NOMO-1 treated with dmso at 0.1 percent for 144 hours (cell line): ENCODE measurements at regions not wholly inside any gene's neighbourhood (a gene's known extent, or its start where the extent isn't known, plus 50 kb on each side); places are given as distances from the start of the nearest gene placed in this dataset.
"Not testable (repeated sequence)": the region's sequence is repeated elsewhere in the genome, so short reads cannot be mapped to it uniquely, and the experiment has no call there.

Experiments used
- DNase-seq: peaks from one replicate; lab custom pipeline; 2025; ENCODE audit not compliant: unreplicated experiment; lab: John Stamatoyannopoulos, UW

DNA sequence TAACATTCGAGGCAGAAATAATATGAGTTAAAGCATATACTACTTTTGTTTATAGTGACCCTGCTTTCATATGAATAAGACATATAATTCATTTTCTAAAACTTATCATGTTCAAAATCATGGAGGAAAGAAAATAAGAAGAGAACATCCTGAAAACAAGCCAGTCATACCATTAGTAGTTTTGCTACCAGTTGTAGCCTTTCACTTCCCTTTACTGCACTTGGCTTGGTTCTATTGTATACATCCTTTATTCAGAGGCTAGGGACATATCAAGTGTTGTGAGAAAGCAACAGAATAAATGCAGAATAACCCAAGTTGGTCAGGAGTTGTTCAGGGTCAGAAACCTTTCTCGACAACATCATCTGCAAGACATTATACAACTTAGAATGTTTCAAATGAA, 598.7 kb downstream of the SOX5 start:
- no peak for DNase-seq

- DNase-seq, result peak; percentile 45
These were observed 596.8 kb downstream of the SOX5 start for GRCh38 chr12:23352670-23353069.

DNA sequence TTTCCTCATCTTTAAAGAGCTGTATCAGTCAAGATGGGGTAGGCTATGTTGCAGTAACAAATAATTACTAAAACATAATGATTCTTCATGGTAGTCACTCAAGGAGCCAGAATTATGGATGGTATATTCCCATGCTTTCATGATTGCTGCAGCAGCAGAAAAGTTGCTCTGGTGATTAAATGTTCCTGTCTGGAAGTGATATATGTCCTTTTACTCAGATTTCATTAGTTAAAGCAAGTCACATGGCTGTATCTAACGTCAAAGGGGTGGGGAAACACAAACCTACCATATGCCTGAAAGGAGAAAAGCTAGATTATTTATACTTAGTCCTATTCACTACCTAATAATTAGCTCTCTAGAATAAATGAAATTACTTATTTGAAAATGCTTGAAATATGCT, 594.7 kb downstream of the SOX5 start:
- DNase-seq, result no peak

- no peak for DNase-seq
These were observed 593.0 kb downstream of the SOX5 start for GRCh38 chr12:23356440-23356839.

- no peak for DNase-seq
These were observed 592.4 kb downstream of the SOX5 start for GRCh38 chr12:23356927-23357708.

- no peak for DNase-seq
These were observed 589.3 kb downstream of the SOX5 start for GRCh38 chr12:23359975-23360701.

- DNase-seq, result no peak
These were observed 587.5 kb downstream of the SOX5 start for GRCh38 chr12:23361971-23362370.

GRCh38 chr12:23368590-23368989, 580.9 kb downstream of the SOX5 start:
- DNase-seq, result no peak

DNA sequence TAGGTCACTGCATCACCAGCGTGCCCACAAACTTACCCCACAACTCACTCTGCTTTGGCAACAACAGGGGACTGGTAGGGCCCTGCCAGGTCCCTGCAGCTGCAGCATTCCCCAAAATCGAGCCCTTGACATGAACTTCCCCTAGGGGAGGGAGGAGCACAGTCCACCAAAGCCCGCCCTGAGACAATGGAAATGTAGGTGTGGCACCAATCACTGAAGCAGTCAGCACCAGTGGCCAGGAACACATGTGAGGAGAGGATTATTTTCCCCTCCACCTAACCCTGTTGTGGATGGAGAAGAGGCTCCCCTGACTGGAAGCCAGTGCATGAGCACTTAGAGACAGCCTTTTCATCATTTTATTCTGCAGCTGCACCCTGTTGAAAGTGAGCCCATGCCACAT, 573.8 kb downstream of the SOX5 start:
- no peak for DNase-seq

DNA sequence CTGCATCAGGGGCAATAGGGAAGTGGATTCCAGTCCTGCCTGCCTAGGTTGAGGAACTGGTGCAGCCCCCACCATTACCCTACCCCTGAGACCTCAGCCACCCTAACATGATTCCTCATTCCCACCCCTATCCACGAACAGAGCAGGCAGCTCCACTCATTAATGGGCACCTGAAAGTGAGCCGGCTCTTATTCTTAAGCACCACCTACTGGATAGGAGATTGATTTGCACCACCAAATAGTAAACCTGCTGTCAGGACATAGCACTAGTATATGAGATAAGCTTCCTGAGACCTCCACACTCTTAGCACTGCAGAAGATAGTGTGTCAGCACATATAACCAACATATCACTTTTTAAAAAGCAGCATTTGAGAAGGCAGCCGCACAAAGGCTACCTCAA, 573.2 kb downstream of the SOX5 start:
- no peak for DNase-seq

DNA sequence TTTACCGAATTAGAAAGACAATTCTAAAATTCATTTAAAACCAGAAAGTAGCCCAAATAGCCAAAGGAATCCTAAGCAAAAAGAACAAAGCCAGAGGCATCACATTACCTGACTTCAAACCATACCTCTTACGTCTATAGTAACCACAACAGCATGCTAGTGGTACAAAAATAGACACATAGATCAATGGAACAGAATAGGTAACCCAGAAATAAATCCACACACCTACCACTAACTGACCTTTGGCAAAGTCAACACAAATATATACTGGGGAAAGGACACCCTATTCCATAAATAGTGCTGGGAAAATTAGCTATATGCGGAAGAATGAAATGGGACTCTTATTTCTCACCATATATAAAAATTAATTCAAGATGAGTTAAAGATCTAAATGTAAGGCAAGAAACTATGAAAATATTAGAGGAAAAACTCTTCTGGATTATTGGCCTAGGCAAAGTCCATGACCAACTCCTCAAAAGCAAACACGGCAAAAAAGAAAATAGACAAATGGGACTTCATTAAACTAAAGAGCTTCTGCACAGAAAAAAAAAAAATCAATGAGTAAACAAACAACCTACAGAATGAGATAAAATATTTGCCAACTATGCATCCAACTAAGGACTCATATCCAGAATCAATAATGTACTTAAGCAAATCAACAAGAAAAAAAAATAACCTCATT, 568.9 kb downstream of the SOX5 start:
- DNase-seq, result no peak

DNA sequence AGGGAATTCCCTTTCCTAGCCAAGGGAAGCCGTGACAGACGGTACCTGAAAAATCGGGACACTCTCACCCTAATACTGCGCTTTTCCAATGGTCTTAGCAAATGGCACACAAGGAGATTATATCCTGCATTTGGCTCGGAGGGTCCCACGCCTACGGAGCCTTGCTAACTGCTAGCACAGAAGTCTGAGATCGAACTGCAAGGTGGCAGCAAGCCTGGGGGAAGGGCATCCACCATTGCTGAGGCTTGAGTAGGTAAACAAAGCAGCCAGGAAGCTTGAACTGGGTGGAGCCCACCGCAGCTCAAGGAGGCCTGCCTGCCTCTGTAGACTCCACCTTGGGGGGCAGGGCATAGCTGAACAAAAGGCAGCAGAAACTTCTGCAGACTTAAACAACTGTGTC, 560.6 kb downstream of the SOX5 start:
- DNase-seq, result not testable (repeated sequence)

- DNase-seq, result not testable (repeated sequence)
These were observed 560.2 kb downstream of the SOX5 start for GRCh38 chr12:23389315-23389714.

GRCh38 chr12:23399402-23399933, 550.0 kb downstream of the SOX5 start:
- DNase-seq, result no peak

GRCh38 chr12:23415180-23415579, 534.3 kb downstream of the SOX5 start:
- no peak for DNase-seq

- no peak for DNase-seq
These were observed 527.9 kb downstream of the SOX5 start for GRCh38 chr12:23421556-23421955.

DNA sequence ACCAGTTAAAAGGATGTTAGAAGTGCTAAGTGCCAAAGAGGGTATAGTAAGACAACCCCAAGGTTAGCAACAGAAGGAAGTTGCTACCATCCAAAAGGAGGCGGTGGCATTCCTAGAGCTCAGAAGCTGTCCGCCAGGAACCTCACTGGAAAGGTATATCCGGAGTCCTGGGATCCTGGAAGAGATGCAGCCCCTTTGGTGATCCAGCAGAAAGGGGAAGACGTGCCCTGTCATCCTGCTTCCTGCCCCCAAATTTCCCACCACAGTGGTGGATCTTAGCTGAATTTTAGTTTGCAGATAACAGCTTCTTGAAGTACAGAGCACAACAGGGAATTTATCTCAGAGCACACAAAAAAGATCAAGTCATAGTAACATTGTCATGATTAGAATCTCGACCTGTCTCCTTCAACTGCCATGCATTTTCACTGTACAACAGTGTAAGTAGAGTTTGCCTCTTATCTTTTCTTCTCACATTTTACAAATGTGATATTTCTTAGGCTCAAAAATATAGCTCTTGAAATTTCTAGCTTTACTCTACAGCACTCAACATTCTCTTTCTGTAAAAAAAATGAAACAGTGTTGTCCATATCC, 526.3 kb downstream of the SOX5 start:
- DNase-seq, result no peak

DNA sequence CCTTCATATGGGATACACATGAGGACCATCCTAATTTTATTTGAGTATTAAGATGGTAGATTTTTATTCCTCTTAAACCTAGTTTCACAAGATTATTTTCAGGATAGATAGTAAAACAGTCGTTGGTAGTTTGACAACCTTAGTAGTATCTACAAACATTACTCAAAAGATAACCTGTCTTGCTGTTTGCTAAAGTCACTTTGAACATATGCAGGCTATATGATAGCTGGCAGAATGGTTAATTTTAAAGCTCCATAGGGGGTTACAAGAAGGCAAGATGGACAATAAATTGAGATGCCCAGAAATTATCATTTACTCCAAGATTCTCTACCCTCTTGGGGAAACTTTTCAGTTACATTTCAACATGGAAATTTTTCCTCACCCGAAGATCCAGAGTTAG, 525.7 kb downstream of the SOX5 start:
- DNase-seq, result no peak

DNA sequence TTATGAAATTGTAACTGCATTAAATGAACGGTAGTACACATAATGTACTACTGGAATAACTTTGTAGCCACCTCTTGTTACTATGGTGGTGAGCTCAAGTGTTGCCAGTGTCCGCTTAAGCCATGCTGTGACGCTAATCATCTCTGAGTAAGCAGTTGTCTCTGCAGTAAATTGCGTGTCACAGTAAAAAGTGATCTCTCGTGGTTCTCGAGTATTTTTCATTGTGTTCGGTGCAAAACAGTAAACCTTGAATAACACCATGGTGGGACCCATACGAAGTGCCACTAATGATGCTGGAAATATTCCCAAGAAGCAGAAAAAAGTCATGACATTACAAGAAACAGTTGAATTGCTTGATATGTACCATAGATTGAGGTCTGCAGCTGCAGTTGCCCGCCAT, 524.8 kb downstream of the SOX5 start:
- no peak for DNase-seq

- DNase-seq, result no peak
These were observed 523.1 kb downstream of the SOX5 start for GRCh38 chr12:23426328-23426727.

DNA sequence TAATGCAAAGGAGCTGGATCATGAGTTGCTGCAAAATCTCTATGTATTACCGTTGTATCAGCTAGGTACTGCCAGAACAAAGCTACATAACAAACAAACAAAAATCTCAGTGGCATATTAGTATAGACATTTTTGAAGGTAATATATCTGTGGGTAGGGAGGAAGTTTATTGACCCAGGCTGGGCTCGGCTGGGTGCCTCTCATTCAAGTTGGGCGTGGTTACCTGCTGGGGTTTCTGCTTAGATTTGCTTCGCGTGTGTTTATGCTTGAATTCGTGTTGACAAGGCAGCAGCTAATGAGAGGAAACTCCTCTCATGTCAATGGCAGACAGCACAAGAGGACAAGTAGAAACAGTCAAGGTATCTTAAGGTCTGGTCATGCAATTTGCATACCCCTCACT, 520.7 kb downstream of the SOX5 start:
- DNase-seq, result no peak
